Heart right ventricle (tissue), 16 donors: ENCODE measurements at regions not wholly inside any gene's neighbourhood (a gene's known extent, or its start where the extent isn't known, plus 50 kb on each side); places are given as distances from the start of the nearest gene placed in this dataset.

Experiments
- ATAC-seq, 8 donors: fragments of 200-7000 bp; cut with Tn5 transposase; one replicate each; pipeline ENCODE4 v1.9.1; 2020; ENCODE audit warnings: mild to moderate bottlenecking in 8 of 8, moderate library complexity in 8 of 8, moderate number of reproducible peaks in 1 of 8
- DNase-seq, 2 donors: peaks; one replicate each; pipeline ENCODE4 v3.0.0-alpha.2; 2020
- H3K27ac ChIP-seq, 10 donors: fragments of 200-600 bp; sonication (generic) in 2 of 10; one replicate each; pipeline versions ENCODE4 v1.5.0 to v1.8.0; 2020 to 2022; ENCODE audit warnings: mild to moderate bottlenecking in 3 of 10
- H3K27me3 ChIP-seq, 7 donors: fragments of 200-600 bp; one replicate each; pipeline ENCODE4 v1.8.0; 2021 to 2022; ENCODE audit warnings: mild to moderate bottlenecking in 2 of 7
- H3K36me3 ChIP-seq, 9 donors: fragments of 200-600 bp; sonication (generic) in 1 of 9; one replicate each; pipeline versions ENCODE4 v1.5.0 to v1.8.0; 2020 to 2022; ENCODE audit warnings: mild to moderate bottlenecking in 2 of 9
- H3K4me1 ChIP-seq, 9 donors: fragments of 200-600 bp; sonication (generic) in 1 of 9; one replicate each; pipeline versions ENCODE4 v1.5.0 to v1.8.0; 2020 to 2022; ENCODE audit warnings: mild to moderate bottlenecking in 4 of 9
- H3K4me3 ChIP-seq, 10 donors: fragments of 200-600 bp; sonication (generic) in 2 of 10; one replicate each; pipeline versions ENCODE4 v1.5.0 to v1.8.0; 2020 to 2022; ENCODE audit warnings: mild to moderate bottlenecking in 7 of 10, moderate library complexity in 2 of 10
- H3K9me3 ChIP-seq, 11 donors: fragments of 200-600 bp in 10 of 11; sonication (generic) in 2 of 11; one replicate each; pipeline versions ENCODE4 v1.5.0 to v1.8.0; 2013 to 2022; ENCODE audit warnings: mild to moderate bottlenecking in 2 of 11, control low read depth in 1 of 11, moderate library complexity in 1 of 11
- WGBS, 2 donors: extraction: QIAGEN DNeasy Blood & Tissue Kit; methylation state at CpG; one replicate each; pipeline ENCODE4 v1.1.7; 2013; ENCODE audit warnings: inconsistent platforms in 1 of 2; 5-methylcytosine and 5-hydroxymethylcytosine counted together
- intact Hi-C, 10 donors: fragments of 100-400 bp; cut with DNase I; formaldehyde crosslinking; loops; one replicate each; pipeline versions ENCODE4 v1.11.1 to v1.14.2; 2022
- TF ChIP-seq, protein P1 (sequence below), 9 donors: fragments of 200-600 bp; sonication (generic) in 2 of 9; IDR thresholded peaks; one replicate each; pipeline versions ENCODE4 v1.5.0 to v1.8.0; 2021 to 2022; ENCODE audit warnings: antibody characterized with exemption in 9 of 9, mild to moderate bottlenecking in 5 of 9, moderate library complexity in 1 of 9
- donor health status: Arrhythmogenic right ventricular cardiomyopathy.
- donor health status: ischemic (EF 13 %, LVEDD 7.1; RV severe dilation, severe dysfunction).
- donor health status: healthy with polysubstance abuse.
- donor health status: DM: no; HTN: yes; CAD: no.
- donor health status: DM: no; HTN: no; CAD: no.
- donor health status: ischemic (EF 25% LVEDD 6.9; RV normal size, moderate dysfunction).
- donor health status: ischemic (EF 25% LVEDD 5.7; RV mildly dilated, moderate dysfunction).
- donor health status: healthy.
- donor health status: DM: yes; HTN: yes; CAD: no.
- donor health status: Ischemic cardiomyopathy.
- donor health status: ischemic (EF 35%, LVEDD 5.7; RV mildly dilated, moderate dysfunction).
- donor health status: nonischemic (EF 11% LVEDD 7.7; RV severe dilation, severe dysfunction).
- donor health status: DM: yes; HTN: yes; CAD: no.
- donor health status: PGD.
- donor health status: ischemic (EF 29% LVEDD 5.4; RV normal size, mild dysfunction).
- donor health status: nonischemic (EF 23%, LVEDD 6.1; RV moderate dilation, normal function).

DNA sequence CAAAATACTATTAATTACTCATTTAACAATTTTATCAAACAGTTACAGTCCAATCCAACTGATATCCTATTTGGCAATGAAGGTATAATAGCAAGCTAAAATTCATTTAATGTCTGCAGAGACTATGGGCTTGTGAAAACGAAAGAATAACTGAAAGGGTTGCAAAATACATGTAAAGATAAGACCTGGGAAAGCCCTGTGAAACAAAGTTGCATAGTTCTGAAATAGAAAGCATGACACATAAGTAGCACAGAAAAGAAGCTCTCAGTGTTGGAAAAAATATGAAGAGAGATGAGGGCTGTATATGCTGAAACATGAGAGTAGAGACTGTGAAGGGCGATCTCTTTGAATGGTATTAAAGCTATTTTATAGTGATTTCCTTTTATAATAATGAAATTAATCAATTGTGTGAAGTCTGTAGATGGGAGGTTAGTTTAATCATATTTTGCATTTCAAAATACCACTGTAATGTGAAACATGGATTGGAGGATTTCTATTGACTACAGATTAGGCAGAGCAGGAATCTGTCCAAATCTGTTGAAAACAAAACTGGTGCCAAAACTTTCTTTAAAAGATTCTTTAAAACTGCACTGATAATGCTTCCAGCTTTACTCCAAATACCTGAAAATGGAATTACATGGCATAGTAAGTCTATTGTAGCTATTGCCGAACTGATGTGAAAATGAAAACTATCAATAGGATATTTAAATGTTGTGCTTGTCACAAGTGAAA, 1518.9 kb upstream of the B3GALT2 start:
- WGBS, 2 donors = 57 to 58% methylated on average over 3 of the region's 3 CpGs
- peak in 1 of 8 donors; percentile 13 for ATAC-seq

DNA sequence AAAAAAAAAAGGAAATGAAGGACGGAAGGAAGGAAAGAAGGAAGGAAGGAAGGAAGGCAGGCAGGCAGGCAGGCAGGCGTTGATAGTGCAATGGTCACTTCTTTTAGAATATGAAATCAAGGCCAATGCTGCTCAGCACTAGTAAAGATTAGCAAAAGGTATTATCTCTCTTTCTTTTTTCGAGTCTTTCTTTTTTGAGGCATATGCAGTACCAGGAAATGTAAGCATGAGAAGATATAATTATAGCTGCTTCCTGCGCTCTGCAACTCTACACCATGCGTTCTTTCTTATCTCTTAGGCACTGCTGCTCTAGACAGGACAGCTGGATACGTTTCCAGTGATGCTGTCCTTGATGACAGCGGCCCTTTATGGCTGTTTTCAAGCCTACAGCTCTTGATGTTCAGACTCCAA, 1512.5 kb upstream of the B3GALT2 start:
- Histone ChIP-seq H3K27me3 (no peaks in the 10 kb centered on the region), H3K27ac (peak overlapping the region in 1 of 10 donors; percentile 12), H3K9me3 (no peaks in the 10 kb centered on the region), H3K4me3 (no peak overlapping the region), H3K4me1 (no peaks in the 10 kb centered on the region), H3K36me3 (no peaks in the 10 kb centered on the region)
- TF ChIP-seq, protein P1, sequence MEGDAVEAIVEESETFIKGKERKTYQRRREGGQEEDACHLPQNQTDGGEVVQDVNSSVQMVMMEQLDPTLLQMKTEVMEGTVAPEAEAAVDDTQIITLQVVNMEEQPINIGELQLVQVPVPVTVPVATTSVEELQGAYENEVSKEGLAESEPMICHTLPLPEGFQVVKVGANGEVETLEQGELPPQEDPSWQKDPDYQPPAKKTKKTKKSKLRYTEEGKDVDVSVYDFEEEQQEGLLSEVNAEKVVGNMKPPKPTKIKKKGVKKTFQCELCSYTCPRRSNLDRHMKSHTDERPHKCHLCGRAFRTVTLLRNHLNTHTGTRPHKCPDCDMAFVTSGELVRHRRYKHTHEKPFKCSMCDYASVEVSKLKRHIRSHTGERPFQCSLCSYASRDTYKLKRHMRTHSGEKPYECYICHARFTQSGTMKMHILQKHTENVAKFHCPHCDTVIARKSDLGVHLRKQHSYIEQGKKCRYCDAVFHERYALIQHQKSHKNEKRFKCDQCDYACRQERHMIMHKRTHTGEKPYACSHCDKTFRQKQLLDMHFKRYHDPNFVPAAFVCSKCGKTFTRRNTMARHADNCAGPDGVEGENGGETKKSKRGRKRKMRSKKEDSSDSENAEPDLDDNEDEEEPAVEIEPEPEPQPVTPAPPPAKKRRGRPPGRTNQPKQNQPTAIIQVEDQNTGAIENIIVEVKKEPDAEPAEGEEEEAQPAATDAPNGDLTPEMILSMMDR (IDR thresholded peaks at IDR 0.05) = no peak
- no peak for DNase-seq
- intact Hi-C loops = no loop called here
- ATAC-seq = peak in 4 of 8 donors; percentile 61 to 95 (median 87)
- WGBS, 2 donors = 10 to 14% methylated on average over 7 of the region's 7 CpGs

More for the DNA sequence above, 1518.9 kb upstream of the B3GALT2 start:
- Histone ChIP-seq H3K36me3 (no peaks in the 10 kb centered on the region), H3K27ac (no peak overlapping the region), H3K27me3 (no peaks in the 10 kb centered on the region), H3K4me3 (no peak overlapping the region), H3K4me1 (peaks cover 0 to 2% (median 0%) of the 10 kb centered on the region in 9 donors), H3K9me3 (no peaks in the 10 kb centered on the region)
- intact Hi-C loops = no loop called here
- TF ChIP-seq, protein P1 (IDR thresholded peaks at IDR 0.05) = no peak
- DNase-seq = no peak

DNA sequence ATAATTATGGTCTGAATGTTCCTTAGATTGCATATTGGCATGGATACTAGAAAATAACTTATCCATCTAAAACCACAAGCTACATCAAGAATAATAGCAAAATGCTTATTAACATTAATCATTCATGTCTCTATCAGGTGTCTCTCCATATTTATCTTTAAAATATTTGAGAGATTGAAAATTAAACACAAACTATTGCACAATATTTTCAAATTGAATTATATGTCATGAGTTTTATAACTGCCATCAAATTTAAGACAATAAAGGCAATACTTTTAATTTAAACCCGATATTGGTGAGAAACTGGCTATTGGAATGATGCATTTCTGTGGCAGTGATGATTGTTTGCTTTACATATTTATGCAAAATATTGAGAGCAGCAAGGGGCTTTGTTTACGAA, 1506.8 kb upstream of the B3GALT2 start:
- H3K36me3 ChIP-seq = no peaks in the 10 kb centered on the region
- WGBS, 2 donors = 78 to 86% methylated on average over 2 of the region's 2 CpGs
- intact Hi-C loops = no loop called here
- H3K4me3 ChIP-seq = no peak overlapping the region
- H3K27ac ChIP-seq = no peak overlapping the region
- H3K4me1 ChIP-seq = no peaks in the 10 kb centered on the region
- H3K27me3 ChIP-seq = no peaks in the 10 kb centered on the region
- H3K9me3 ChIP-seq = no peaks in the 10 kb centered on the region
- TF ChIP-seq, protein P1 (IDR thresholded peaks at IDR 0.05) = no peak
- ATAC-seq (no peak), DNase-seq (no peak)

DNA sequence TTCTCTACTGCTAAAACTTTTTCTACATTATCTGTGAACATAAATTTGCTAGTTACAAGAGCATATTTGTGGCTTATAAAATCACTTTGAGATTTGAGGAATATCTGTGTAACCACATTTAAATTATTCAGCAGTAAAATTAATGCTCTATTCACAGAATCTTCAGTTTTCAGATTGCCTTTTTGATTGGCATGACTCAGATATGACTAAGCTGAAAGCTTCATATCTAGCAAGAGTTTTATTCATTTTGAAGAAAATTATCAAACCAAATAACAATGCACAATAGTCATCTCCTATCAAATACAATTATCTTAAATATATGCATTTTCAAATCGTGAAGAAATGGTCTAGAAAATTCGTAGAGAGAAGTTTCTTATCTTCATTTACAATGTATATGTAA, 1498.2 kb upstream of the B3GALT2 start:
- TF ChIP-seq, protein P1 (IDR thresholded peaks at IDR 0.05) = no peak
- ATAC-seq = no peak
- 53 to 55% methylated on average over 2 of the region's 2 CpGs for WGBS, 2 donors
- H3K9me3 ChIP-seq = no peaks in the 10 kb centered on the region
- no peak for DNase-seq
- no peaks in the 10 kb centered on the region for H3K36me3 ChIP-seq
- H3K4me3 ChIP-seq = no peak overlapping the region
- H3K27ac ChIP-seq = no peak overlapping the region
- H3K27me3 ChIP-seq = no peaks in the 10 kb centered on the region
- intact Hi-C loops = no loop called here
- H3K4me1 ChIP-seq = no peaks in the 10 kb centered on the region
